RPMI8226 (cell line): ENCODE measurements at regions not wholly inside any gene's neighbourhood (a gene's known extent, or its start where the extent isn't known, plus 50 kb on each side); places are given as distances from the start of the nearest gene placed in this dataset.
A peak's percentile ranks its signal among the peaks of the same experiment; 100 is the strongest.

Experiments used
- DNase-seq: peaks from one replicate; pipeline ENCODE4 v3.0.0-alpha.2; 2015

DNA sequence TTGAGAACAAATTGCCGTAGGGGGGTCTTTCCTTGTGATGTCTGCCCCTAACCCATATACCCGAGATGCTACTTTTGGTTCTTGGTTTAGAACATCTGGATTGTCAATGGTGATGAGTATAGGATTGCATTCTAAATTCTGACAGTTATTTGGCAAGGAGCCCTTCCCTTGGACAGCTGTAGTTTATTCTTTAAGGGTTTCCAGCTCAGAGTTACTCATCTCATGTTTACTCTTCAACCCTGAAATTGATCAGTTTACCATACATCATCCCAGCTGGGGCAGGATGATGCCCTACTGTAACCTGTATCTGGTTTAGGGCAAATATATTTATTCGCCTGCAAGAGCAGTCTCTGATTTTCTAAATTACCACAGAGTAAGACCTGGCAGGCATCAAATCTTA, 85.7 kb upstream of the XCR1 start:
- no peak for DNase-seq

DNA sequence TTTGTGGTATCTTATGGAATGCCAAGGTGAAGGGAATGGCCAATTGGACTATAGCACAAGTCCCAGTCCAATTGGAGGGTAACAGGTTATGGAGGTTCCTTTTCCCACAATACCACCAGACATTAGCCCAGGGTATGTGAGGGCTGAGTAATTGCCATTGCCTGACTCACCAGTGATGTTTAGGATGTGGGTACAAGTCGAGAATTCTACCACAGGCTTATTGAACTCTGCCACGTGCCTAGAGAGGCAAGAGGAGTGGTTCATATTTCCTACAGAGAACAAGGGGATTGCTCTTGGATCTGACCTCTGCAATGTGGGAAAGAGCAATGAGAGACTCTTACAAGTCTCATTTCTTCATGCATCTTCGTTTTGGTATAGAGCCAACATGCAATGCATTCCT, 85.0 kb upstream of the XCR1 start:
- no peak for DNase-seq

DNA sequence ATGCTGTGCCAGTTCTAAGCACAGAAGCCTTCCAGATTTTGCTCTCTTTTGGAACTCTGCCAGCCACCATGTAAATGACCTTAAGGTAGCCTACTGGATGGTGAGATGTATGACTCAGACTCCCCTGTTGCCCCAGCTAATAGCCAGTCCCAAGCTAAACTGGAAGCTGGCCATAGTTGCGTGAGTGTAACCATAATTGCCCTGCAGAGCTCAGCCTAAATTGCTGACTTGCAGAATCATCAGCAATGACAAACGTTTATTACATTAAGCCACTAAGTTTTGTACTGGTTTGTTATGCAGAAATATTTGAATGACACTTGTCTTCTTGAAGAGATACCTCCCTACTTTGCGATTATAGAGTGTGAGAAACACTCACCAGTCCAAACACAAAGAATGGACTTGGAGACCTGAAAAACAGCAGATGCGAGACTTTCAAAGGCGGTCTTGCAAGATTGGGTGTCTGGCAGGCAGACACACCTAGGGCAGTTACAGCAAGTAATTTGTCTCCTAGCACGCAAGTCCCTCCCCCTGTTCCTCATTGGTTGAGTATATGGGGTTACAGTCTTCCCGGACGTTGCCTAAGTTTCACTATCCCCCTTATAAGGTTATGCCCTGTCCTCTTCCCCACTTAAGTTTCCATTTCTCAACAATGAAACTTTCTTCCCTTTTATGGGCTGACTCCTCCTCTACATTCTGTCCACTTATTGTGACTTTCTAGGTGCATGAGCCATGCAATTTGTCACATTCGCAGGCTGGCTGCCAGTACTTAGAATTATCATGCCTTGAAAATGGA, 83.6 kb upstream of the XCR1 start:
- peak; percentile 99 for DNase-seq

DNA sequence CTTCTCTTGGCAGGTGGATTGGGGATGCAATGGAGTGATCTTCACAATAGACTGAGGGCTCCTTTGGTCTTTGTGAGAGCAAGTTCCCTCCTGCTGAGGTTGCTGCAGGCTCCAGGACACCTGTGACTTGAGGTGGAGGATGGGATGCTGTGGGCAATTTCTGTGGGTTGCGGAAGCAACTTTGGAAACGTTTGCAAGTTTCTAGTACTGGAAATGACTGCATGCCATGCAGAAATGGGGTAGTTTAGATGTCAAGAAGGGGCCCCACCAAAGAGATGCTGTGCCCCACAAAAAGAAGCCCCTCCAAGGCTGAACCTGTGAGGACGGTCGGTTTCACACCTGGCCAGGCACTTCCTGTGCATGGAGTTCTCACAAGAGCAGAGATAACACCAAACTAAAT, 80.4 kb upstream of the XCR1 start:
- peak; percentile 95 for DNase-seq

DNA sequence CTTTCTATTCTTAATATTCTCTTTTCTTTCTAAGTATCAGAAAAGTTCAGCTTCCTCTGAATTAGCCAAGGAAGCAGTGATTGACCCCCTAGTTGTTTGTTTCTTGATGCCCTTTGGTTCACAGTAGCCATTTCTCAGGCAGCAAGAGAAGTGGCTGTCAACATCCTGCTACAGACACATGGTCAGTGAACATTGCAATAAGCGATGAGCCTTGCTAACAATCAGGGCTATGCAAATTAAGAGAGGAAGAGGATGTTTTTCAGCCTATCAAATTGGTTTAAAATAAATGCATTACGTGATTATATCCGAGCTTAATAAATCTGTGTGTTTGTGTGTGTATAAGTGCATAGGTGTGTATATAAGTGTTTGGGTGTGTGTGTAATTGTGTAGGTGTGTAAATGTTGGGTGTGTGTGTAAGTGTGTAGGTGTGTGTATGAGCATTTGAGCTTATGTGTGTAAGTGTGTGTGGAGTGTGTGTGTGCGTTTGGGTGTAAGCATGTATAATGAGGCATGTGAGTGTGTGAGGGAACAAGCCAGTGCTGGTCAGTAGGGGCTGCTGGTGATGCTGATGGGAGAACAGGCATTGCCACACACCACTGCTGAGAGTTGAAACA, 78.1 kb upstream of the XCR1 start:
- no peak for DNase-seq

DNA sequence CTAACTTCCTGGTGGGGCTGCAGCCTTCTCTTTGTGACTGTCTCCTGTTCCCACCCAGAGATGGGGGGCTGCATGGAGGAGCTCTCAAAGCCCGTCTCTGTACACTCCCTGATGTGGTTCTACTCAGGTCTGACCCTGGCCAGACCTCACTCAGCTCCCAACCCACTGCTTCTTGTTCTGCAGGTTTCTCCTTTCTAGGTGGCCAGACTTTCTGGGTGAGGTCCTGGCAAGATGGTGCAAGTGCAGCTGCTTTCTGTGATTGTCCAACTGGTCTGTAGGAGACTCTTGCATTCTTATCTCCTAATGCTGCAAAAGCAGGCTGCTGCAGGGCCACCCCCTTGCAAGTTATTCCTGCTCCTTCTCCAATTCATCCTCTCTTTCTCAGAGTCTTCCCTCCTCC, 77.4 kb upstream of the XCR1 start:
- DNase-seq = peak; percentile 11

DNA sequence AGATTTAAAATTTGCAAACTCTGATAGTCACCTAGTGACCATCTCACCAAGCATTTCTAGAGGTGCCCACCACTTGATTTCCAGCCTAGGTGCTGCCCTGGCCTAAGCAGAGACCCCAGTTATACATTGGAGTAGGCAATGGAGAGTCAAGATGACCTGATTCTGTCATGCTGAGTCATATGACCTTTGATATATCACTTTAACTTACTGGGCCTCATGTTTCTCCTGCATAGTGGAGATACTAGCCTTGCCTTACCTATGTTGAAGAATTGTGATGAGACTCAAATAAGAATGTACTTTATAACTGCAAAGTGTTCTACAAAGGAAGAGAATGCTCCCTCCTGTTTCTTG, 75.5 kb upstream of the XCR1 start:
- no peak for DNase-seq

DNA sequence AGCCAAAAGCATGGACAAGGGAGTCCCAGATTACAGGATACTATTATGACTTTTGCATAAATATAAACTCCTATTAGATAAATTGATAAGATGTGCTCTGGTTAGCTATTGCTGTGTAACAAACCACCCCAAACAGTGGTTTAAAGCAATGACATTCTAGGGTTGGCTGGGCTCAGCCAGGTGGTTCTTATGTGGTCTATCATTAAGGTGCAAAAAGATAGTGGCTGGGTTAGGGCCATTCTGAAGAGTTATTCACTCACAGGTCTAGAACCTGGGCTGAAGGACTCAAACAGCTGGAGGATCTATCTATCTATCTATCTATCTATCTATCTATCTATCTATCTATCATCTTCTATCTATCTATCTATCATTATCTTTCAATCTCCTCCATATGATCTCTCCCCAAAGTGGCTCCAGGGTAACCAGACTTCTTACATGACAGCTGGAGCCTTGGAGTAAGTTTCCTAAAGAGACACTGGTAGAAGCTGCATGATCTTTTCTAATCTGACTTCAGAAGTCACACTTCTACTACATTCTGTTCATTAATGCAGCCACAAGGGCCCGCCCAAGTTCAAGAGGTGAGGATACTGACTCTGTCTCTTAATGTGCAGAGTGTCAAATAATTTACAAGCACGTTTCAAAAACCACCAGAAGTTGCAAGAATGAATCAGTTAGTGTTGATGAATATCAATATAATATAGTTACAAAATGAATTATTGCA, 74.9 kb upstream of the XCR1 start:
- peak; percentile 62 for DNase-seq

DNA sequence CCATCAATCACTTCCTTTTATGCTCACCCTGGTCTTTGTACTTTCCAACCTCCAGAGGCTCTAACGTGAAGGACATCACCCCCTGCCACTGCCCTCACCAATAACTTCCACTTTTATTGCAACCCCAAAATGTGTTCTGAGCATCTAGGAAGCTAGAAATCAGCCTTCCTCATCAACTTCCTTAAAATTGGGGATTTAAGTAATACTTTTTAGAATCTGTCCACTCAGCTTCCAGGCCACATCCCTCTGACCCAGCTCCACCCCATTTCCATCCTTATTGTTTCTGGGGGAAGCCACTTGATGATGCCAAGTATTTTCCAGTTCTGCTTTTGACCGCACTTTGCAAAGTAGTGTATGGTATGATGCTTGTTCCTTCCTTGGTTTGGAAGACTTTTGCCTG, 73.5 kb upstream of the XCR1 start:
- peak; percentile 70 for DNase-seq

DNA sequence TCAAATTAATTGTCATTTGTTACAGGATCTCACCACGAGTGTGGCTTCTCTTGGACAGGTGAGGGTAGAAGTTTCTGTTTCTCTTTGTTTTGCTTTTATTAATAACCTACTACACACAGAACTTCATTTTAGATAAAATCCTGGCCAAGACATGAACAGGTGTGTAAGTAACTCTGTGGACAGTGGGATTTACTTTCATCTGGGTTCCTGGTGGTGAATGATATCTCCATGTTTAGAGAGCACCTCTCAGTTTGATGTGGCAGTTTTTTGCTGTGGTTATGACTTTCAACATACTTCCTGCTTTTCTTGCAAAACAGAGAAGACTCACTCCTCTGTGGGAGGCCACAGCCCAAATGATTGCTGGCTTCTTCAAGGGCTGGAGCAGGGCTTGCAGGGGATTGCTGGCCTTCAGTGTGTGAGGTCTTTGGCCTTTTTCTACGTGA, 71.1 kb upstream of the XCR1 start:
- peak; percentile 83 for DNase-seq

DNA sequence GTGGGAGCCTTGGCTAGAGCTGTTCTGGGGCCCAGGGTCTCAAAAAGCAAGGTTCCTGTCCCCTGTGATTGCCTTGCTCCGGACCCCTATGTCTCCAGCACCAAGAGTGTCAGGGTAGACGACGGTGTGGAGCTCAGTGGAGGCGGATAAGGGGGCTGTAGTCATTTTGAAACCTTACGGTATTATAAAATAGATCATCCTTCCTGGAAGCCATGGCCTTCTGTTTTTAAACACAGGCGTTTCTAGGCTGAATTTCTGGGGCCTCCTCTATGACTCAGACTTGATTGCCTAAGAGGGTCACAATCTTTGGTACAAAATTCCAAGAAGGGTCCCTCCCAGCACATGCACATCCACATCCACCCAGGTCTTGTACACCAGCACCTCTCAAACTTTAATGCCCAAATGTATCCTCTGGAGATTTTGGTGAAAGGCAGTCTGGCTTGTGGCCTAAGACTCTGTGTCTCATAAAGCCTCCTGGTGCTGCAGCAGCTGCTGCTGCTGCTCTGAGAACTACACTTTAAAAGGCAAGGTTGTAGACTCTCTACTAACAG, 70.5 kb upstream of the XCR1 start:
- DNase-seq = peak; percentile 56

DNA sequence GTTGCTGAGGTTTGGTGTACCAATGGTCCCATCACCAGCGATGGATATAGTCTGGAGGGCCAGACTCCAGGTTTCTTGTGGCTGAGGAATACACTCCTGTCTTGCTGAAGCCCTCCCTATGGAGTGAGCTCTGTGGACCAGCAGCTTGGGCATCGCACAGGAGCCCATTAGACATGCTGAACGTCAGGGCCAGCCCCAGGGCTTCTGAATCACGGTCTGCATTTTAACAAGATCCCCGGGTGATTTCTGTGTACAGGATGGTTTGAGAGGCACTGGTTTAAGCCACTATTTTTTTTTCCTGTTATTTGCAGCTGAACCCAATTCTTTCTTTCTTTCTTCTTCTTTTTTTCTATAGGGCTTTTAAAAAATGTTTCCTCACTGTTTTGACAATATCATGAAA, 69.5 kb upstream of the XCR1 start:
- no peak for DNase-seq

DNA sequence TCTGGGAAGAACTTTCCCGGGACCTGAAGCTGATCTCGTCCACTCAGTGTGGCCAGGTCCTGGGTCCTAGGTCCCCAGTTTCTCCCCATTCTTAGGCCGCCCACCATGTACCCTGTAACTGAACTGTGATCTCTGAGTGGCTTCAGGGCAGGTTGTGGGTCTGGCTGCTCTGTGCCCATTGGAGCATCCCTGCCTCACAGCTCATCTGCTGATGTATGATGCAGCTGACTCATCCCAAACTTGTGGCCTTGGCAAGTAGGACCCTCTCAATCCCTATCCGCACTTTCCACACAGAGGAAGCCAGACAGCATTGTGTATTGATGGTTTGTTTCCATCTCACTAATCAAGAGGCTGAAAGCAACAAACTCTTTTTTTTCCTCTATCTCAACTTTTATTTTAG, 69.1 kb upstream of the XCR1 start:
- no peak for DNase-seq

DNA sequence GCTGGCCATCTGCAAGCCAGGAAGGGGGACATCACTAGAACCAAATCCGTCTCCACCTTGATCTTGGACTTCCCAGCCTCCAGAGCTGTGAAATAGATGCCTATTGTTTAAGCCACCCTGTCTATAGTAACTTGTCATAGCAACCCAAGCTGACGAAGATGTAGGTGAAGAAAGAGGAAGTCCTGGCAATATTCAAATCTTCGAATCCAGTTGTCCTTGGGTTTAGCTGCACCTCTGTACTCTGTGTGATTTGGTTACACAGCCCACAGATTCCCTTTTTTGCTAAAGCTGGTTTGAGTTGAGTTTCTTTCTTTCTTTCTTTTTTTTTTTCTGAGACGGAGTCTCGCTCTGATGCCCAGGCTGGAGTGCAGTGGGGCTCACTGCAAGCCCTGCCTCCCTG, 68.0 kb upstream of the XCR1 start:
- DNase-seq = peak; percentile 48

DNA sequence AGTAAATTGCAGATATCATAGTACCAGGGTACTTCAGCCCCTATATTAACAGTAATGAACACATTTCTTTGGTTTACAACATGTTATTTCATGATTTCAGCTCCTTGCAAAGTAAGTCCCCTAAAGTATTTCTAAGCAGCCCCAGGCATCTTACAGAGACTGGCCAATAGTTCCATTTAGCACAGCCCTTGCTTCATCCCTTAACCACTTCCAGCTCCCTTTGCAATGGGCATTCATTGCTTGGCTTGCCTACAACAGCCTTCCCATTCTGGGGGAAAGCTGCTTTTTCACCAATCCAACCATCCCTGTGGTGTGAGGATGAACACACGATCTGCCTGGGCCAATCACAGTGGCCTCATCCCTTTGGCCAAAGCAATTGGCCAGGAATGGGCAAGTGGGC, 67.2 kb upstream of the XCR1 start:
- DNase-seq = no peak

DNA sequence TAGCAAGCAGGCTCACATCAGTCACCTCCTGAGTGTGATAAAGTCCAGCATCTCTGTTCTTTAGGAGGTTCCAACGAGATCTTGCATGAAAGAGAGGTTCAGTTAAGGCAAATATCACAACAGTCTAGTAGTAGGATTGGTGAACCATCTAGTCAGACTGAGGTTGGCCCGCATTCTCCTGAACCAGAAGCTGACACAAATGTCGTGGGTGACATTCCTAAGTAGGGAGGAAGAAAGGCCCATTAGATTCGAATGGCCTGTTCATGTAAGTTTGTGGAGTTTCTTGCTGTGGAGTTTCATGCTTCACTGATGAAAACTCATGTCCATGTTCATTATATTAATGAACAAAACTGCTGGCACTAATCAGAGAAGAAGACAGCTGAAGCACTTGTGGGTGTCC, 66.7 kb upstream of the XCR1 start:
- DNase-seq = no peak

DNA sequence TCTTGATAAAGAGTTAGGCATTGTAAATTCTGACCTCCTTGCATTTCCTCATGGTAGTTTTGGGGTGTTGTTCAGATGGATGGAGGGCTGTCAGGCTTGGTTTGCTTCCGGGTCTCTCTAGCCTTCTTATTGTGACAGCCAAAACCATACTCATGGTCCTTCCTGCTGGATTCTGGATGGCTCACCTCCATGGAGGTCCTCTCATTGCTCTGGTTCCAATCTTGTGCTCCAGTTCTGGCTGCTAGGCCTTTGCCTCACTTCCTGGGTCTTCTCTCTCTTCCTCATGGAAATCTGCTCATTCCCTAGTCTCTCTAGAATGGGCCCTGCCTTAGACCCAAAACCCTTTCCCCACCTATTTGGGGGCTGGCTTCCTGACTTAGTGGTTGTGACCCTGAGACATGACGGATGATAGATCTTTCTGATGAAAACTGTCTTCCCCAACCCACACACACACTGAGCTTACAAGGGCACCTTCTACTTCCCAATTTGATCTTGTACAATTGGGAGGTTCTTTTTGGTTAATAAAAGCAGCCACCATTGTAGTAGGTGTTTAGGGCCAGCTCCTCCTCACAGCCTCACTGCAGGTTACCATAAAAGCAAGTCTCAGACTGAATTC, 66.2 kb upstream of the XCR1 start:
- DNase-seq = no peak

DNA sequence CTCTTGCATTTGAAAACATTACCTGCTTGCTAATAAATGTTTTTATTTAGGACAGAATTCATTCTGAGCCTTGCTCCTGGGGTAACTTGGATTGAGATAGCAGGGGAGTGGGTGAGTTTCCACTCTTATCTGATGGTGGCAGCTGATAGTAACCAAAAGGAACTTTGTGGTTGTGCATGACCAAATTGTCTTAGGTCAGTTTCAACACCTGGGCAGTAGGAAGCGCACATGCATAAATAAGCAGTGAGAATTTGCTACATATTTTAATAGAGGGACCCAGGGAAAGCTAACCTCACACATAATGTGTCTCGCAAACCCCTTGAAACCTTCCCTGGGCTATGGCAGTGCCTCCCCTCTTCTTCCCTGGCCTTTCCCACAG, 65.4 kb upstream of the XCR1 start:
- DNase-seq = peak; percentile 72

DNA sequence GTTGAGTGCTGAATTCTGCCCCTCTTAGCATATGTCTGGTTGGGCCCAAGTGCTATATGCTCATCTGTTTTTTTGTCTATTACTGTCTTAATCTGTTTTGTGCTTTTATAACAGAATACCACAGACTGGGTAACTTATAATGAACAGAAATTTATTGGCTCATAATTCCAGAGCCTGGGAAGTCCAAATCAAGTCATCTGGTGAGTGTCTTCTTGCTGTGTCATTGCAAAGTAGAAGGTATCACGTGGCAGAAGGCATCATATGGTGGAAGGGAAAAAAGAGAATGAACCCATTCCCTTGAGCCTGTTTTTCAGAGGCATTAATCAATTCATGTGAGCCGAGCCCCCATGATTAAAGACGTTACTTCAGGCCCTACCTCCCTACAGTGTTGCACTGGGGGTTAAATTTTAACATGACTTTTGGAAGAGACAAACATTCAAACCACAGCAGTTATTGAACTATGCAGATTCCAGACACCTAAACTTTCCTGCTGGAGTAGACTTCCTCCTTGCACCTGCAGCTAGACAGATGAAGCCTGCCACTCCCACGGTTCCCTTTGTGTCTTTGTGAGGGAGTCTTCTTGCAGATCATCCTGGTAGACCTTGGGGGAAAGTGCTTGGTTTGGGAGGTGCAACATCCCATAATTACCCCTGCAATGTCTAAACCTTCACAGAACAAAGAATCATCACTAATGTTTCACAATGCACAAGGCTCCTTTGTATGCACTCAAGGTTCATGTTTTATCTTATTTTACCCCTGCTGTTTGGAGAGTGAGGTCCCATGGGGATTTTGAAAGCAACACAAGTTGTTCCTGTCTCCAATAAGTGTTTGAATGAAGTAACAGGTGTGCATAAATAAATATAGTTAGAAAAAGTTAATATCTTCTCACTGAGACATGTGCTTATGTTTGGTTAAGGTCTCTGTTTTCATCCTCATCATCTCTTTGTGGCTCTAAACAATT, 64.7 kb upstream of the XCR1 start:
- no peak for DNase-seq

DNA sequence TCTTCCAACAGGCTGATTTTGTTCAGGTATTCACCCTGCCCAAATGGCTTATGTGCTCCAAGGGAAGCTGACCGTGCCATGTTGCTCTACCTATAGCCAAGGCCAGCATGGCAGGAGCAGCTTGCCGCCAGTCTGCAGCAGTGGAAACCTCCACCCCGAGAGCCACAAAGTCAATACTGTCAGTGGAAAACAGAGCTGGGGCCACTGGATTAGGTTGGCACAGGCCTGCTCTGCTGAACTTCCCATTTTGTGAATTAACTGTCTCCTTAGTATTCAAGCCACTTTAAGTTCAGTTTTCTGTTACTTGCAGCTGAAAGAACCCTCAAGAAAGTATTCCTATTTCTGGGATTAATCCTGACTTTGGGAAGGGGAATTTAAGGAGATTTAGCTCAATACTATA, 63.8 kb upstream of the XCR1 start:
- no peak for DNase-seq

DNA sequence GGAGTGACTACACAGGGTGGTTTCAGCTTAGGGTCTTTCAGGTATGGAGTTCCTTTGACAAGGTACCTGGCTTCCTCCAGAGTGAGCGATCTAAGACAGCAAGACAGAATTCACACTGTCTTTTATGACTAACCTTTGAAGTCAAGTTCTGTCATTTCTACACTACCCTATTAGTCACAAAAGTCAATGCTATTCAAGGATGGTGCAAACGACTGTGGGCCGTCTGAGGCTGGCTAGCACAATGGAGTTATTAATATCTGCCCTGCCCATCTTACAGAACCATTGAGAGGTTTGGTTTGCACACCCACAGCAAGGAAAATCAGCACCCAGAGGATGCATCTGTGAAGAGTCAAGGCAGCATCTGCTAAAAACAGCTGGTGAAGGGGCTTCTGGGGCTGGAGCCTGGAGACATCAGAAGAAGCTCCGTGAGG, 62.9 kb upstream of the XCR1 start:
- DNase-seq = no peak
